Choroid plexus epithelial cell (primary cell): ENCODE measurements at regions not wholly inside any gene's neighbourhood (a gene's known extent, or its start where the extent isn't known, plus 50 kb on each side); places are given as distances from the start of the nearest gene placed in this dataset.
"Not testable (repeated sequence)": the region's sequence is repeated elsewhere in the genome, so short reads cannot be mapped to it uniquely, and the experiment has no call there.

Source experiments
- DNase-seq: peaks from one replicate; pipeline ENCODE4 v3.0.0-alpha.2; 2010; ENCODE audit warnings: low read depth
- H3K4me3 ChIP-seq: 2 replicates; pipeline ENCODE4 v1.5.1; 2011; ENCODE audit warnings: low read depth, mild to moderate bottlenecking, control low read depth, low read length, moderate library complexity
- TF ChIP-seq, protein P1 (sequence below): conservative IDR thresholded peaks from 2 replicates; pipeline ENCODE4 v1.5.1; 2011; ENCODE audit warnings: low read depth, mild to moderate bottlenecking, control low read depth, inconsistent platforms, low read length, moderate library complexity

DNA sequence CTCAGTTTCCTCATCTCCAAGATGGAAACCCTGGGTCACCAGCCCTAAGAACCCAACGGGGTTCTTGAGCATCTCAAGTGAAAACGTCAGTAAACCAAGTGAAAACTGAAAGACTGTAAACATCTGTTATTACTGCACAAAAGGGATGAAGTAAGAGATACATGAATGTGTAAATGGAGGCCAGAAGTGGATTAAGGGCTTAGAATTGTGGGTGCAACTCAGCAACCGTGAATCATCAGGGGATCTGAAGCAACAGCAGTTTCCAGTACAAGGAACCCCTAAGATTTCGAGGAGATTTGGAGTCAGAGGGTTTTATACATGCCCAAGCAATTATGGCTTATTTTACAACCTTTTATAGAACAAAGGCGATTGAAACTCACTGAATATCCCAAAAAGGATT, 95.7 kb upstream of the SVIL start:
- no peak for DNase-seq
- H3K4me3 ChIP-seq = no peak overlapping the region
- TF ChIP-seq, protein P1, sequence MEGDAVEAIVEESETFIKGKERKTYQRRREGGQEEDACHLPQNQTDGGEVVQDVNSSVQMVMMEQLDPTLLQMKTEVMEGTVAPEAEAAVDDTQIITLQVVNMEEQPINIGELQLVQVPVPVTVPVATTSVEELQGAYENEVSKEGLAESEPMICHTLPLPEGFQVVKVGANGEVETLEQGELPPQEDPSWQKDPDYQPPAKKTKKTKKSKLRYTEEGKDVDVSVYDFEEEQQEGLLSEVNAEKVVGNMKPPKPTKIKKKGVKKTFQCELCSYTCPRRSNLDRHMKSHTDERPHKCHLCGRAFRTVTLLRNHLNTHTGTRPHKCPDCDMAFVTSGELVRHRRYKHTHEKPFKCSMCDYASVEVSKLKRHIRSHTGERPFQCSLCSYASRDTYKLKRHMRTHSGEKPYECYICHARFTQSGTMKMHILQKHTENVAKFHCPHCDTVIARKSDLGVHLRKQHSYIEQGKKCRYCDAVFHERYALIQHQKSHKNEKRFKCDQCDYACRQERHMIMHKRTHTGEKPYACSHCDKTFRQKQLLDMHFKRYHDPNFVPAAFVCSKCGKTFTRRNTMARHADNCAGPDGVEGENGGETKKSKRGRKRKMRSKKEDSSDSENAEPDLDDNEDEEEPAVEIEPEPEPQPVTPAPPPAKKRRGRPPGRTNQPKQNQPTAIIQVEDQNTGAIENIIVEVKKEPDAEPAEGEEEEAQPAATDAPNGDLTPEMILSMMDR = no peak

DNA sequence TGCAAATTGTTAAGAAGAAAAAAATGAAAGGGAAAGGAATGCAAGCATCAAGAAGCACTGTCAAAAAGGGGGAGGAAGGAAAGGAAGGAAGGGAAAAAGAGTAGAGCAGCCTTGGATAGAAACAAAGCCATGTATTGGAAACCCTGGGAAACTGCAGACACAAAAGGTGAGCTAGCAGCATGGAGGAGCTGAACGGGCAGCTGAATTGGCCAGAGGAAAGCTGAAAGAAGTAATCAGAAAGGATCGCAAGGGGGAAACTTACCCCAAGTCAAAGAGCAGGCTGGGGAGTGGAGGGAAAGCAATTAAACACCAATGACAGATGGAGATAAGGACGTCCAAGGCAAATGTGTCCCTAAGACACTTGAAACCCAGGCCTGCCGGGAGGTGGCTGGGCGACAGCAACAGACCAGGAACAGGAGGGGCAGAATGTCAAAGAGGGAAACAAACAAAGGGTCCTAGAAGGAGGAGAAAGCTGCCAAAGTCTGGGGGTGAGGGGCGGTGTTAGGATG, 93.8 kb upstream of the SVIL start:
- no peak for DNase-seq
- no peak overlapping the region for H3K4me3 ChIP-seq
- TF ChIP-seq, protein P1 = no peak

DNA sequence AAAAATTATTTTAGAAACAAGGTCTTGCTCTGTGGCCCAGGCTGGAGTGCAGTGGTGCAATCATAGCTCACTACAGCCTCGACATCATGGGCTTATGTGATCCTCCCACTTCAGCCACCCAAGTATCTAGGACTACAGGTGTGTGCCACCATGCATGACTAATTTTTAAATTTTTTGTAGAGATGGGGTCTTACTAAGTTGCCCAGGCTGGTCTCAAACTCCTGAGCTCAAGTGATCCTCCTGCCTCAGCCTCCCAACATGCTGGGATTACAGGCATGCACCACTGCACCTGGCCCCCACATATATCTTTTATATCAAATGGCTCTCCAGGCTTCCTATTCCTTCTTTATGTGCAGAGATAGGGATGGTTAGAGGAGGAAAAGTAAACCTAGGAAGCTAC, 91.2 kb upstream of the SVIL start:
- not testable (repeated sequence) for DNase-seq, H3K4me3 ChIP-seq

DNA sequence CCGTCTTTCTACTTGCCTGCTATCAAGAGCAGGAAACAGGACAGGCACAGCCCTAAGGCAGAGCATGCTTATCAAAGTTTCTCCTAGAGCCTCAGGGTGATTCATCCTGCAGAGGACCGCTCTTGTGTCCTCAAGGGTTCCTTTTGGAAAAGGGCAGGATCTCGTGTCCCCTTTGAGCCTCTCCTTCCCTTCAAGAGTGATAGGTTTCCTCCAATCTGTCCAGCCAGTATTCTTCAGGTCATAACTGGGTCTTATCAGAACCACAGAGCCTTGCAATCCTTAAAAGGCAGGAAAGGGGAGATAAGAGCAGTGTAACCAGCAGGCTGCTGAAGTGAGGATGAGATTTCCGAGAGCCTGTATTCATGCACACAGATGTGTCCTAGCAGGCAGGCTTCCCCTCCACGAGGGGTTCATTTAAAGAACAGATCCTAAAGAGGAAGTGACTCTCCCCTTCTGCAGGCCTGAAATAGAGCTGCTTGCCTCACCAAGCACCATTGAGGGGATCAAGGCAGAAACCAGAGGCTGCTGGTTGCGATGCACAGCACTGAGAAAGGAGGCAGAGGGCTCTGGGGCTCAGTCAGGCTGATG, 90.5 kb upstream of the SVIL start:
- TF ChIP-seq, protein P1 = no peak
- H3K4me3 ChIP-seq = no peak overlapping the region
- no peak for DNase-seq

DNA sequence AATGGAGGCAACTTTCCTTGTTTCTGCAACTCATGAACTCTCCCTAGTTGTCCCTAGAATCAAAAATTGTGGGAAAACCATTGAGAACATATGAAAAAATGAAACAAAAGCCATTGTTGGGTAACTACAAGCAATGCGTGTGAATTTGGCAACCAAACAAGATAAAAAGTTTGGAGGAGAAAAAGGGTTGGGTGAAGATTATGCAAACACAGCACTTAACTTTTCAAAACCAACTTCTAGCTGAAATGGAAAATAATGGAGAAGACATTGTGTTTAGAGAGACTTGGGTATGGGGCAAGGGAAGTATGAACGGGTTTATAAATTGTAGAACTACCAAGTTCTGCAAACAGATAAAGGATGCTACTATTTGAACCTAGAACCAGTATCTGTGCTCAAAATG, 89.0 kb upstream of the SVIL start:
- DNase-seq = no peak
- TF ChIP-seq, protein P1 = no peak
- H3K4me3 ChIP-seq = no peak overlapping the region

DNA sequence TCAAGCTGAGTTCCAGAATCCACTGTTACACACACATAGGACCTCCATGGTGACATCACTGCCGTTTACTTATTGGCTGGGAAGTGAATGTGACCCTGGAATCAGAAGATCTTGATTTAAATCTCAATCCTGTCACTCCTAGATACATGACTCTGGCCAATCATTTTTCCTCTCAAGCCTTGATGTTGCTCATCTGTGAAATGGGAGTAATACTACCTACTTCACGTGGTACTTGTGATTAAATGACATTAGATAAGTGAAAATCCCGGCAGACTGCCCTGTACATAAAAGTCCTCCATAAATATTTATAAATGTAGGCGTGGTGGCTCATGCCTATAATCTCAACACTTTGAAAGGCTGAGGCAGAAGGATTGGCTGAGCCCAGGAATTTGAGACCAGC, 88.0 kb upstream of the SVIL start:
- no peak overlapping the region for H3K4me3 ChIP-seq
- TF ChIP-seq, protein P1 = no peak
- DNase-seq = no peak

DNA sequence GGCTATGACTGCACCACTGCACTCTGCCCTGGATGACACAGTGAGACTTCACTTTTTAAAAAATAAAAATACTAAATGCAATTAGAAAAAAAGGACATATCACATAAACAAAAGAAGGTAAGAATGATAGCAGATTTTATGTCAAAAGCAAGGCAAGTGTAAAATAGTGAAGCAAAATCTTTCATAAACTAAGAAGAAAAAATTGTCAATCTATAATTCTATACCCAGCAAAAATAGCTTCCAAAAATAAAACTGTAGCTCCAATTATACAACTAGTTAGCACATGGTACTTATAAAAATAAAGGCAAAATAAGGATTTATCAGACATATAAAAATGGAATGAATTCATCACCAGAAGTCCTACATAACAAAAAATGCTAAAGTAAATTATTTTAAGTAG, 85.4 kb upstream of the SVIL start:
- TF ChIP-seq, protein P1 = no peak
- no peak overlapping the region for H3K4me3 ChIP-seq
- no peak for DNase-seq

DNA sequence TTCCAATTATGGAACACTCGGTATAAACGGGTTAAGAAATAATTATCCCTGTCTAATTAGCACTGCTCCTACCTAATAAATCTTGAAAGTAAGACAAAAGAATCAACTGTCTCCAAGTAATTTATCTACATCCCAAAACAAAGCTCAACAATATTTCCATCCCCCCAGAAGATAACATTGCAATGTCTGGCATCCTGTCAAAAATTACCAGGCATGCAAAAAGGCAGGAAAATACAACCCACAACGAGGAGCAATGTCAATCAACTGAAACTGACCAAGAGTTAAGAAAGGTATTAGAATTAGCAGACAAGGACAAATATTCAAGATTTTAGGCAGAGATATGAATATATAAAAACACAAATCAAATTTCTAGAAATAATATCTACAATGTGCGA, 84.5 kb upstream of the SVIL start:
- no peak for DNase-seq
- H3K4me3 ChIP-seq = no peak overlapping the region
- TF ChIP-seq, protein P1 = no peak
